Body of pancreas (tissue), 4 donors: ENCODE measurements at regions not wholly inside any gene's neighbourhood (a gene's known extent, or its start where the extent isn't known, plus 50 kb on each side); places are given as distances from the start of the nearest gene placed in this dataset.

Source experiments
- CTCF ChIP-seq, 7 experiments: fragments of 450-650 bp in 4 of 7; fragments of 200-600 bp in 3 of 7; sonication (generic) in 3 of 7; IDR thresholded peaks; one replicate each; pipeline ENCODE4 v1.5.1; 2016 to 2019; ENCODE audit warnings: antibody characterized with exemption in 7 of 7
- POLR2A ChIP-seq, 3 donors: fragments of 450-650 bp; IDR thresholded peaks; one replicate each; pipeline ENCODE4 v1.6.1; 2016; ENCODE audit warnings: antibody characterized with exemption in 3 of 3, mild to moderate bottlenecking in 2 of 3

GRCh38 chr20:50421356-50422340, 88.5 kb upstream of the PTPN1 start:
- TF ChIP-seq CTCF (IDR thresholded peaks at IDR 0.05) (no peak), POLR2A (IDR thresholded peaks at IDR 0.05) (no peak)
